CD4-positive, alpha-beta T cell (primary cell): ENCODE measurements at regions not wholly inside any gene's neighbourhood (a gene's known extent, or its start where the extent isn't known, plus 50 kb on each side); places are given as distances from the start of the nearest gene placed in this dataset.

Source experiments
- ATAC-seq: fragments of 200-7000 bp; cut with Tn5 transposase; one replicate; pipeline ENCODE4 v1.10.0; 2022; ENCODE audit warnings: mild to moderate bottlenecking; ENCODE audit not compliant: poor library complexity
- CTCF ChIA-PET: fragments of 350-600 bp; sonication (Branson Sonifier 250); formaldehyde crosslinking; loops from one replicate; lab custom pipeline; 2021; ENCODE audit warnings: antibody characterized with exemption, inconsistent platforms; lab: Charles Lee
- POLR2A ChIA-PET: fragments of 350-600 bp; sonication (Branson Sonifier 250); formaldehyde crosslinking; loops from one replicate; lab custom pipeline; 2021; ENCODE audit warnings: antibody characterized with exemption, inconsistent platforms; lab: Charles Lee
- DNase-seq, 14 experiments: peaks; one replicate each; pipeline ENCODE4 v3.0.0-alpha.2; 2013 to 2020; ENCODE audit warnings: mixed read lengths in 2 of 14
- H3K27ac ChIP-seq, 2 donors: one replicate each; pipeline versions ENCODE4 v1.5.1 to v1.7.0; 2013; ENCODE audit warnings: low read length in 2 of 2, low read depth in 1 of 2, mild to moderate bottlenecking in 1 of 2
- H3K27me3 ChIP-seq, 2 experiments: 1 replicate in 1 of 2; 2 replicates in 1 of 2; pipeline versions ENCODE4 v1.6.1 to v1.7.0; 2013; ENCODE audit warnings: low read length in 2 of 2, control low read depth in 1 of 2, mild to moderate bottlenecking in 1 of 2, moderate library complexity in 1 of 2; ENCODE audit not compliant: insufficient read depth in 2 of 2, control insufficient read depth in 1 of 2
- H3K36me3 ChIP-seq: one replicate; pipeline ENCODE4 v1.6.1; 2013; ENCODE audit warnings: low read length, control low read depth; ENCODE audit not compliant: insufficient read depth
- H3K4me1 ChIP-seq: one replicate; pipeline ENCODE4 v1.6.1; 2013; ENCODE audit warnings: low read length, control low read depth; ENCODE audit not compliant: insufficient read depth
- H3K4me3 ChIP-seq: one replicate; pipeline ENCODE4 v1.5.1; 2013; ENCODE audit warnings: mild to moderate bottlenecking, low read length, moderate library complexity
- H3K9me3 ChIP-seq, 2 experiments: 1 replicate in 1 of 2; 2 replicates in 1 of 2; pipeline versions ENCODE4 v1.6.1 to v1.7.0; 2013; ENCODE audit warnings: low read length in 2 of 2, mild to moderate bottlenecking in 2 of 2, control low read depth in 1 of 2, moderate library complexity in 1 of 2; ENCODE audit not compliant: control insufficient read depth in 1 of 2, insufficient read depth in 1 of 2
- H3K27ac Mint-ChIP-seq: one replicate; pipeline ENCODE4 v1.8.0; 2020; ENCODE audit warnings: mixed read lengths
- H3K27me3 Mint-ChIP-seq: one replicate; pipeline ENCODE4 v1.8.0; 2021; ENCODE audit warnings: mixed read lengths
- H3K36me3 Mint-ChIP-seq: one replicate; pipeline ENCODE4 v1.8.0; 2021; ENCODE audit warnings: low read depth, mixed read lengths
- H3K4me1 Mint-ChIP-seq: one replicate; pipeline ENCODE4 v1.8.0; 2021; ENCODE audit warnings: low read depth, mixed read lengths
- H3K4me3 Mint-ChIP-seq: one replicate; pipeline ENCODE4 v1.8.0; 2020; ENCODE audit warnings: mild to moderate bottlenecking, mixed read lengths
- H3K9me3 Mint-ChIP-seq: one replicate; pipeline ENCODE4 v1.8.0; 2020; ENCODE audit warnings: mixed read lengths
- intact Hi-C, 2 experiments: fragments of 100-400 bp; cut with DNase I in 1 of 2; cut with micrococcal nuclease in 1 of 2; formaldehyde crosslinking; loops; one replicate each; pipeline versions ENCODE4 v1.15.1 to v1.9.0; 2023 to 2025; cut with DNase I, micrococcal nuclease
- TF ChIP-seq, protein P1 (sequence below): fragments of 200-600 bp; IDR thresholded peaks from one replicate; pipeline ENCODE4 v1.8.0; 2022; ENCODE audit warnings: antibody characterized with exemption, mild to moderate bottlenecking

DNA sequence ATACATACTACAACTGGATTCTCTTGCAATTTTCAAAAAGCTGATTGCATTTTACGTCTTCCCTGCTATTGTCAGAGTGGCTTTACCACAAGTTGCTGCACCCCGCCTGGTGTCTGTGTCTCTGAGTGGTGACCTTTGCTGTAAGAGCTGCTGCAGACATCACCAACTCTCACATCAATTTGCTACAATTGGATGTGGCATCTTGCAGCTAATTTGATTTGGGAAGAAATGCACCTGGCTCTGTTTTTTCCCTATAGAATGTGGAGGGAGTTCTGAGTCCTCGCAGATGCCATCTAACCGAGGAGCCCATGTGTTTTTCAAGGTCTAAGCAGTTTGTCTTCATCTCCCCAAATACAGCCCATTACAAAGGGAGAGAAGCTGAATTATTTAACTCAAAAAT, 73.8 kb upstream of the PHOX2B start:
- no peaks in the 10 kb centered on the region for H3K4me1 Mint-ChIP-seq
- Histone ChIP-seq H3K4me1 (no peaks in the 10 kb centered on the region), H3K4me3 (no peak overlapping the region), H3K36me3 (no peaks in the 10 kb centered on the region), H3K9me3 (no peaks in the 10 kb centered on the region), H3K27ac (no peak overlapping the region), H3K27me3 (peaks cover 0 to 3% of the 10 kb centered on the region in 2 experiments)
- no peak for ATAC-seq
- no peaks in the 10 kb centered on the region for H3K36me3 Mint-ChIP-seq
- H3K9me3 Mint-ChIP-seq: peaks cover under 1% of the 10 kb centered on the region
- TF ChIP-seq, protein P1, sequence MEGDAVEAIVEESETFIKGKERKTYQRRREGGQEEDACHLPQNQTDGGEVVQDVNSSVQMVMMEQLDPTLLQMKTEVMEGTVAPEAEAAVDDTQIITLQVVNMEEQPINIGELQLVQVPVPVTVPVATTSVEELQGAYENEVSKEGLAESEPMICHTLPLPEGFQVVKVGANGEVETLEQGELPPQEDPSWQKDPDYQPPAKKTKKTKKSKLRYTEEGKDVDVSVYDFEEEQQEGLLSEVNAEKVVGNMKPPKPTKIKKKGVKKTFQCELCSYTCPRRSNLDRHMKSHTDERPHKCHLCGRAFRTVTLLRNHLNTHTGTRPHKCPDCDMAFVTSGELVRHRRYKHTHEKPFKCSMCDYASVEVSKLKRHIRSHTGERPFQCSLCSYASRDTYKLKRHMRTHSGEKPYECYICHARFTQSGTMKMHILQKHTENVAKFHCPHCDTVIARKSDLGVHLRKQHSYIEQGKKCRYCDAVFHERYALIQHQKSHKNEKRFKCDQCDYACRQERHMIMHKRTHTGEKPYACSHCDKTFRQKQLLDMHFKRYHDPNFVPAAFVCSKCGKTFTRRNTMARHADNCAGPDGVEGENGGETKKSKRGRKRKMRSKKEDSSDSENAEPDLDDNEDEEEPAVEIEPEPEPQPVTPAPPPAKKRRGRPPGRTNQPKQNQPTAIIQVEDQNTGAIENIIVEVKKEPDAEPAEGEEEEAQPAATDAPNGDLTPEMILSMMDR: no peak
- ChIA-PET POLR2A (no interaction called here), CTCF (no interaction called here)
- no peak overlapping the region for H3K4me3 Mint-ChIP-seq
- no peak for DNase-seq
- intact Hi-C loops: no loop called here
- no peak overlapping the region for H3K27ac Mint-ChIP-seq
- peaks cover 26% of the 10 kb centered on the region for H3K27me3 Mint-ChIP-seq

DNA sequence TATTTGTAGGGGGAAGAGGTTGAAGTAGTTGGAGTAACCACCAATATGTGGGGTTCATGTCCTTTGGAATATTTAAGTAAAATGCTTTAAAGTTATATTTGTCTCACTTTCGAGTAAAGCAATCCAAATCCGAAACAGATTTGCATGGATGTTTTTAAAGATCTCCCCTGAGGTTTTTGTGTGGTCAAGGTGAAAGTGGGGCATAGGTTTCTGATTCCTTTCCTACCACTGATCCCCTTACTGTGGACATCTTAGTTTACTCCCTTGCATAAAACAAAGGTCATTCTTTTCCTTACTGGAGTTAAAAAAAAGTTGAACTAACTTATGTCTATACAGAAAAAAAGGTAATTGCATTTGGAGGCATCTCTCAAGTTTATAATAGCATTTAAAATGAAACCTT, 71.9 kb upstream of the PHOX2B start:
- TF ChIP-seq, protein P1: no peak
- Mint-ChIP-seq H3K36me3 (no peaks in the 10 kb centered on the region), H3K27ac (no peak overlapping the region), H3K4me3 (no peak overlapping the region), H3K4me1 (no peaks in the 10 kb centered on the region), H3K27me3 (peaks cover 20% of the 10 kb centered on the region), H3K9me3 (no peaks in the 10 kb centered on the region)
- Histone ChIP-seq H3K9me3 (no peaks in the 10 kb centered on the region), H3K4me3 (no peak overlapping the region), H3K4me1 (no peaks in the 10 kb centered on the region), H3K36me3 (no peaks in the 10 kb centered on the region), H3K27ac (no peak overlapping the region), H3K27me3 (peaks cover 0 to 3% of the 10 kb centered on the region in 2 experiments)
- intact Hi-C loops: no loop called here
- DNase-seq (no peak), ATAC-seq (no peak)
- CTCF ChIA-PET: no interaction called here
- POLR2A ChIA-PET: no interaction called here

DNA sequence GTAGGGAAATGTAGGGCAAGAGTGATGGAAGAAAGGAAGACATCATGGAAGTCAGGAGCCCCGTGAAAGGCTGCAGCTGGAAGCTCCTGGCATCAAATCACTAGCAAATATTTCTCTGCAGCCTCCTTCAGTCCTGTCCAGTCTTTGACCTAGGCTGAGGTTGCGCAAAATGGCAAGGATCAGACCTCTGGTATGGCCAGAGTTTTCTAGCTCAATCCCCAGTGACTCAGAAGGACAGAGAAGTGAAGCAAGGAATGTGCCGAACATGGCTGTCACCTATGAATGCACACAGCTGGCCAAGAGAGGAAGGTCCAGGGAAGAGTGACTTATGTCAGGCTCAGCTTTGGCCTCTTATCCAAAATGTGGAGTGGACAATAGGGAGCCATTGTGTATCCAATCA, 71.1 kb upstream of the PHOX2B start:
- no peak overlapping the region for H3K4me3 Mint-ChIP-seq
- no peaks in the 10 kb centered on the region for H3K4me1 Mint-ChIP-seq
- DNase-seq (no peak), ATAC-seq (no peak)
- H3K36me3 Mint-ChIP-seq: no peaks in the 10 kb centered on the region
- peaks cover 22% of the 10 kb centered on the region for H3K27me3 Mint-ChIP-seq
- no peaks in the 10 kb centered on the region for H3K36me3 ChIP-seq
- H3K9me3 Mint-ChIP-seq: no peaks in the 10 kb centered on the region
- no peak overlapping the region for H3K27ac Mint-ChIP-seq
- ChIA-PET POLR2A (no interaction called here), CTCF (no interaction called here)
- no peak overlapping the region for H3K4me3 ChIP-seq
- intact Hi-C loops: no loop called here
- H3K4me1 ChIP-seq: no peaks in the 10 kb centered on the region
- TF ChIP-seq, protein P1: no peak
- no peak overlapping the region for H3K27ac ChIP-seq
- peaks cover 0 to 3% of the 10 kb centered on the region in 2 experiments for H3K27me3 ChIP-seq
- no peaks in the 10 kb centered on the region for H3K9me3 ChIP-seq
